Mesendoderm (in vitro differentiated cells): ENCODE measurements at regions not wholly inside any gene's neighbourhood (a gene's known extent, or its start where the extent isn't known, plus 50 kb on each side); places are given as distances from the start of the nearest gene placed in this dataset.
A peak's percentile ranks its signal among the peaks of the same experiment; 100 is the strongest.

Source experiments
- DNase-seq: peaks from one replicate; pipeline ENCODE4 v3.0.0; 2013
- H2AK5ac ChIP-seq: 2 replicates; pipeline ENCODE4 v1.6.1; 2013; ENCODE audit warnings: low read length, inconsistent platforms
- H2BK120ac ChIP-seq: 2 replicates; pipeline ENCODE4 v1.6.1; 2013; ENCODE audit warnings: low read depth, mild to moderate bottlenecking, low read length, moderate library complexity, mixed read lengths
- H2BK15ac ChIP-seq: replicated peaks from 2 replicates; pipeline ENCODE4 v1.6.1; 2013; ENCODE audit warnings: low read depth, mild to moderate bottlenecking, moderate library complexity
- H2BK5ac ChIP-seq: 2 replicates; pipeline ENCODE4 v1.6.1; 2013; ENCODE audit warnings: low read length, inconsistent platforms
- H3K18ac ChIP-seq: 2 replicates; pipeline ENCODE4 v1.6.1; 2013; ENCODE audit warnings: mild to moderate bottlenecking, low read length, mixed read lengths
- H3K23ac ChIP-seq: one replicate; pipeline ENCODE4 v1.6.1; 2013; ENCODE audit warnings: low read length
- H3K27ac ChIP-seq: 2 replicates; pipeline ENCODE4 v1.5.1; 2013; ENCODE audit warnings: low read depth, mild to moderate bottlenecking, inconsistent platforms, low read length, moderate library complexity
- H3K27me3 ChIP-seq: 2 replicates; pipeline ENCODE4 v1.6.1; 2013; ENCODE audit warnings: low read length, control low read depth, mild to moderate bottlenecking, inconsistent platforms; ENCODE audit not compliant: insufficient read depth, poor library complexity
- H3K36me3 ChIP-seq: 2 replicates; pipeline ENCODE4 v1.6.1; 2013; ENCODE audit warnings: low read length, inconsistent platforms; ENCODE audit not compliant: control insufficient read depth, insufficient read depth
- H3K4ac ChIP-seq: one replicate; pipeline ENCODE4 v1.6.1; 2013; ENCODE audit warnings: low read depth, mild to moderate bottlenecking, low read length, moderate library complexity
- H3K4me1 ChIP-seq: 2 replicates; pipeline ENCODE4 v1.6.1; 2013; ENCODE audit warnings: low read depth, low read length, inconsistent platforms; ENCODE audit not compliant: control insufficient read depth
- H3K4me2 ChIP-seq: 2 replicates; pipeline ENCODE4 v1.6.1; 2013; ENCODE audit warnings: low read length
- H3K4me3 ChIP-seq: 2 replicates; pipeline ENCODE4 v1.5.1; 2013; ENCODE audit warnings: mild to moderate bottlenecking, low read length
- H3K56ac ChIP-seq: one replicate; pipeline ENCODE4 v1.6.1; 2013; ENCODE audit warnings: low read length
- H3K79me1 ChIP-seq: 2 replicates; pipeline ENCODE4 v1.6.1; 2013; ENCODE audit warnings: low read length, inconsistent platforms
- H3K79me2 ChIP-seq: 2 replicates; pipeline ENCODE4 v1.6.1; 2013; ENCODE audit warnings: mild to moderate bottlenecking, low read length; ENCODE audit not compliant: control insufficient read depth, insufficient read depth
- H3K9ac ChIP-seq: 2 replicates; pipeline ENCODE4 v1.6.1; 2013; ENCODE audit warnings: low read length, inconsistent platforms
- H4K5ac ChIP-seq: one replicate; pipeline ENCODE4 v1.6.1; 2013; ENCODE audit warnings: low read length
- H4K8ac ChIP-seq: one replicate; pipeline ENCODE4 v1.6.1; 2013; ENCODE audit warnings: low read depth, mild to moderate bottlenecking, control low read depth, low read length, moderate library complexity
- WGBS: extraction: QIAGEN DNeasy Blood & Tissue Kit; methylation state at CpG from one replicate; pipeline ENCODE4 v1.1.7; 2013; ENCODE audit warnings: low lambda C conversion rate, missing lambda C conversion rate; ENCODE audit not compliant: insufficient coverage; ENCODE audit errors: extremely low coverage; 5-methylcytosine and 5-hydroxymethylcytosine counted together

- peak overlapping the region; percentile 6 for H3K56ac ChIP-seq
- H3K23ac ChIP-seq: no peak overlapping the region
- no peaks in the 10 kb centered on the region for H3K27me3 ChIP-seq
- H2BK5ac ChIP-seq: peak overlapping the region; percentile 24
- no peak overlapping the region for H3K27ac ChIP-seq
- H3K18ac ChIP-seq: no peak overlapping the region
- peak overlapping the region; percentile 41 for H3K4ac ChIP-seq
- WGBS: no CpG with 5 or more reads among the region's 3 CpGs
- no peak overlapping the region for H3K4me3 ChIP-seq
- H3K79me1 ChIP-seq: no peaks in the 10 kb centered on the region
- no peak overlapping the region for H3K9ac ChIP-seq
- no peak overlapping the region for H2AK5ac ChIP-seq
- H4K5ac ChIP-seq: peak overlapping the region; percentile 17
- DNase-seq: no peak
- no peak overlapping the region for H2BK15ac ChIP-seq
- no peaks in the 10 kb centered on the region for H3K36me3 ChIP-seq
- no peak overlapping the region for H3K4me2 ChIP-seq
- H2BK120ac ChIP-seq: no peak overlapping the region
- no peak overlapping the region for H4K8ac ChIP-seq
- H3K4me1 ChIP-seq: peaks cover 24% of the 10 kb centered on the region
- no peaks in the 10 kb centered on the region for H3K79me2 ChIP-seq
Measured at GRCh38 chr16:48047720-48048119, 108.1 kb downstream of the ABCC12 start.

- Histone ChIP-seq H2BK5ac (peak overlapping the region; percentile 51), H2BK15ac (no peak overlapping the region), H4K5ac (peak overlapping the region; percentile 17), H3K23ac (no peak overlapping the region), H3K36me3 (no peaks in the 10 kb centered on the region), H3K18ac (peak overlapping the region; percentile 47), H3K56ac (peak overlapping the region; percentile 70), H3K4me3 (no peak overlapping the region), H4K8ac (no peak overlapping the region), H3K9ac (no peak overlapping the region), H3K79me1 (no peaks in the 10 kb centered on the region), H3K27ac (no peak overlapping the region), H3K79me2 (no peaks in the 10 kb centered on the region), H3K4me1 (peaks cover 21% of the 10 kb centered on the region), H3K27me3 (no peaks in the 10 kb centered on the region), H3K4me2 (no peak overlapping the region), H3K4ac (peak overlapping the region; percentile 41), H2BK120ac (no peak overlapping the region), H2AK5ac (peak overlapping the region; percentile 35)
- WGBS: no CpG with 5 or more reads among the region's 3 CpGs
- no peak for DNase-seq
Measured at GRCh38 chr16:48047241-48047640, 108.6 kb downstream of the ABCC12 start.

GRCh38 chr16:48044117-48044516, 111.7 kb downstream of the ABCC12 start:
- no peaks in the 10 kb centered on the region for H3K79me1 ChIP-seq
- H3K4me3 ChIP-seq: no peak overlapping the region
- H2BK15ac ChIP-seq: no peak overlapping the region
- no peaks in the 10 kb centered on the region for H3K27me3 ChIP-seq
- H2BK120ac ChIP-seq: no peak overlapping the region
- H3K9ac ChIP-seq: no peak overlapping the region
- 100% methylated on average over 1 of the region's 1 CpG for WGBS
- no peak overlapping the region for H2AK5ac ChIP-seq
- H3K27ac ChIP-seq: no peak overlapping the region
- no peak for DNase-seq
- H4K5ac ChIP-seq: no peak overlapping the region
- no peaks in the 10 kb centered on the region for H3K4me1 ChIP-seq
- no peaks in the 10 kb centered on the region for H3K36me3 ChIP-seq
- no peaks in the 10 kb centered on the region for H3K79me2 ChIP-seq
- no peak overlapping the region for H3K4me2 ChIP-seq
- no peak overlapping the region for H3K23ac ChIP-seq
- H3K56ac ChIP-seq: no peak overlapping the region
- H4K8ac ChIP-seq: no peak overlapping the region
- H3K4ac ChIP-seq: no peak overlapping the region
- H2BK5ac ChIP-seq: no peak overlapping the region
- no peak overlapping the region for H3K18ac ChIP-seq

- no peak overlapping the region for H3K23ac ChIP-seq
- no peaks in the 10 kb centered on the region for H3K36me3 ChIP-seq
- no peaks in the 10 kb centered on the region for H3K79me2 ChIP-seq
- H2BK15ac ChIP-seq: no peak overlapping the region
- H2BK5ac ChIP-seq: no peak overlapping the region
- no peak overlapping the region for H4K8ac ChIP-seq
- H3K4ac ChIP-seq: no peak overlapping the region
- no peak overlapping the region for H2BK120ac ChIP-seq
- no peak overlapping the region for H2AK5ac ChIP-seq
- H3K27ac ChIP-seq: no peak overlapping the region
- H3K79me1 ChIP-seq: no peaks in the 10 kb centered on the region
- H3K9ac ChIP-seq: no peak overlapping the region
- WGBS: no CpG with 5 or more reads among the region's 10 CpGs
- H4K5ac ChIP-seq: no peak overlapping the region
- no peak overlapping the region for H3K4me3 ChIP-seq
- DNase-seq: peak; percentile 78
- H3K18ac ChIP-seq: no peak overlapping the region
- no peak overlapping the region for H3K4me2 ChIP-seq
- H3K56ac ChIP-seq: no peak overlapping the region
- no peaks in the 10 kb centered on the region for H3K27me3 ChIP-seq
- H3K4me1 ChIP-seq: no peaks in the 10 kb centered on the region
Measured at GRCh38 chr16:48041981-48042421, 113.8 kb downstream of the ABCC12 start.

GRCh38 chr16:48035142-48035541, 120.7 kb downstream of the ABCC12 start:
- H4K8ac ChIP-seq: no peak overlapping the region
- no peak overlapping the region for H3K18ac ChIP-seq
- no peak overlapping the region for H3K4me3 ChIP-seq
- H3K56ac ChIP-seq: no peak overlapping the region
- H2BK15ac ChIP-seq: peak overlapping the region; percentile 94
- no peaks in the 10 kb centered on the region for H3K79me2 ChIP-seq
- H3K79me1 ChIP-seq: no peaks in the 10 kb centered on the region
- no peak overlapping the region for H3K9ac ChIP-seq
- no peak overlapping the region for H3K23ac ChIP-seq
- no peak overlapping the region for H2AK5ac ChIP-seq
- H3K4me2 ChIP-seq: no peak overlapping the region
- no peaks in the 10 kb centered on the region for H3K36me3 ChIP-seq
- WGBS: no CpG with 5 or more reads among the region's 4 CpGs
- no peaks in the 10 kb centered on the region for H3K4me1 ChIP-seq
- no peak overlapping the region for H2BK120ac ChIP-seq
- no peak overlapping the region for H4K5ac ChIP-seq
- no peak overlapping the region for H3K4ac ChIP-seq
- no peak overlapping the region for H2BK5ac ChIP-seq
- no peak for DNase-seq
- H3K27me3 ChIP-seq: no peaks in the 10 kb centered on the region
- no peak overlapping the region for H3K27ac ChIP-seq

GRCh38 chr16:48030926-48031325, 124.9 kb downstream of the ABCC12 start:
- no peak overlapping the region for H4K8ac ChIP-seq
- H3K27me3 ChIP-seq: no peaks in the 10 kb centered on the region
- H2BK5ac ChIP-seq: no peak overlapping the region
- H3K36me3 ChIP-seq: no peaks in the 10 kb centered on the region
- WGBS: no CpG with 5 or more reads among the region's 6 CpGs
- no peak overlapping the region for H2BK15ac ChIP-seq
- H3K4me2 ChIP-seq: no peak overlapping the region
- H3K79me2 ChIP-seq: no peaks in the 10 kb centered on the region
- H3K56ac ChIP-seq: no peak overlapping the region
- H3K23ac ChIP-seq: no peak overlapping the region
- no peak overlapping the region for H3K4ac ChIP-seq
- H4K5ac ChIP-seq: no peak overlapping the region
- DNase-seq: no peak
- no peaks in the 10 kb centered on the region for H3K79me1 ChIP-seq
- H3K9ac ChIP-seq: no peak overlapping the region
- H3K4me1 ChIP-seq: no peaks in the 10 kb centered on the region
- no peak overlapping the region for H2AK5ac ChIP-seq
- H2BK120ac ChIP-seq: no peak overlapping the region
- H3K18ac ChIP-seq: no peak overlapping the region
- H3K4me3 ChIP-seq: no peak overlapping the region
- H3K27ac ChIP-seq: no peak overlapping the region
